ENCODE measurements at regions not wholly inside any gene's neighbourhood (a gene's known extent, or its start where the extent isn't known, plus 50 kb on each side); places are given as distances from the start of the nearest gene placed in this dataset.

DNA sequence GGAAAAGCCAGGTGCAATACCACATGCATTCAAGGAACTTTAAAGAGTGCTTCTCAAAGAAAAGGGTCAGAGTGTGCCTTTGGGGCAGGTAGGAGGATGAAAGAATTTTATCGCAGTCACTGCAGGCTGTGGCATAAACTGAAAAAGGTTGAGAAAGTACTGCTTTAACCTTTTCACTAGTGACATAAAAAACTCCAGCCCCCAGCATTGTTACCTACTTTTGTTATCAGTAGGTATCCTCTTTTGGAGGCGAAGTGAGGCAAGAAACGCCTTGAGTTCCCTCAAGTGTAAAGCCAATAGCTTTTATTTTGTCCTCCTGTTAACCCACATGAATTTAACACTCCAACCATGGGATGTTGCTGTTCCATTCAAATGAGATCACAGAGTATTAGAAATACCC is 64.7 kb upstream of the CHD1 start:
- H3K4me3 ChIP-seq, result no peak overlapping the region
- no peaks in the 10 kb centered on the region for H3K4me1 ChIP-seq
- no peaks in the 10 kb centered on the region for H3K36me3 ChIP-seq
- TF ChIP-seq EP300 (IDR thresholded peaks at IDR 0.05), result no peak
- no peak for TF ChIP-seq POLR2A (IDR thresholded peaks at IDR 0.05)
- TF ChIP-seq POLR2AphosphoS5 (IDR thresholded peaks at IDR 0.05), result no peak
- TF ChIP-seq, protein P1, sequence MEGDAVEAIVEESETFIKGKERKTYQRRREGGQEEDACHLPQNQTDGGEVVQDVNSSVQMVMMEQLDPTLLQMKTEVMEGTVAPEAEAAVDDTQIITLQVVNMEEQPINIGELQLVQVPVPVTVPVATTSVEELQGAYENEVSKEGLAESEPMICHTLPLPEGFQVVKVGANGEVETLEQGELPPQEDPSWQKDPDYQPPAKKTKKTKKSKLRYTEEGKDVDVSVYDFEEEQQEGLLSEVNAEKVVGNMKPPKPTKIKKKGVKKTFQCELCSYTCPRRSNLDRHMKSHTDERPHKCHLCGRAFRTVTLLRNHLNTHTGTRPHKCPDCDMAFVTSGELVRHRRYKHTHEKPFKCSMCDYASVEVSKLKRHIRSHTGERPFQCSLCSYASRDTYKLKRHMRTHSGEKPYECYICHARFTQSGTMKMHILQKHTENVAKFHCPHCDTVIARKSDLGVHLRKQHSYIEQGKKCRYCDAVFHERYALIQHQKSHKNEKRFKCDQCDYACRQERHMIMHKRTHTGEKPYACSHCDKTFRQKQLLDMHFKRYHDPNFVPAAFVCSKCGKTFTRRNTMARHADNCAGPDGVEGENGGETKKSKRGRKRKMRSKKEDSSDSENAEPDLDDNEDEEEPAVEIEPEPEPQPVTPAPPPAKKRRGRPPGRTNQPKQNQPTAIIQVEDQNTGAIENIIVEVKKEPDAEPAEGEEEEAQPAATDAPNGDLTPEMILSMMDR (IDR thresholded peaks at IDR 0.05), result no peak
- H3K27ac ChIP-seq, result no peak overlapping the region
- no peak for DNase-seq (ENCODE audit: low spot score in 2 of 2)
- H3K9me3 ChIP-seq, result no peaks in the 10 kb centered on the region
- H3K27me3 ChIP-seq, result no peaks in the 10 kb centered on the region
- WGBS, result 55% methylated on average over 3 of the region's 3 CpGs

DNA sequence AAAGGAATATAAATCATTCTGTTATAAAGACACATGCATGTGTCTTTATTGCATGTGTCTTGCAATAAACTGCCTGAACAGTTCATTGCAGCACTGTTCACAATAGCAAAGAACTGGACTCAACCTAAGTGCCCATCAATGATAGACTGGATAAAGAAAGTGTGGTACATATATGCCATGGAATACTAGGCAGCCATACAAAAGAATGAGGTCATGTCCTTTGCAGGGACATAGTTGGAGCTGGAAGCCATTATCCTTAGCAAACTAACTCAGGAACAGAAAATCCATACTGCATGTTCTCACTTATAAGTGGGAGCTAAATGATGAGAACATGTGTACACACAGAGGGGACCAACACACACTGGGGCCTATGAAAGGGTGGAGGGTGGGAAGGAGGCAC is 63.7 kb upstream of the CHD1 start:
- Histone ChIP-seq H3K36me3 (no peaks in the 10 kb centered on the region), H3K4me3 (no peak overlapping the region), H3K27me3 (no peaks in the 10 kb centered on the region), H3K27ac (no peak overlapping the region), H3K4me1 (no peaks in the 10 kb centered on the region), H3K9me3 (no peaks in the 10 kb centered on the region)
- no peak for DNase-seq (ENCODE audit: low spot score in 2 of 2)
- TF ChIP-seq, protein P1 (IDR thresholded peaks at IDR 0.05), result no peak
- TF ChIP-seq EP300 (IDR thresholded peaks at IDR 0.05) (no peak), POLR2A (IDR thresholded peaks at IDR 0.05) (no peak), POLR2AphosphoS5 (IDR thresholded peaks at IDR 0.05) (no peak)

DNA sequence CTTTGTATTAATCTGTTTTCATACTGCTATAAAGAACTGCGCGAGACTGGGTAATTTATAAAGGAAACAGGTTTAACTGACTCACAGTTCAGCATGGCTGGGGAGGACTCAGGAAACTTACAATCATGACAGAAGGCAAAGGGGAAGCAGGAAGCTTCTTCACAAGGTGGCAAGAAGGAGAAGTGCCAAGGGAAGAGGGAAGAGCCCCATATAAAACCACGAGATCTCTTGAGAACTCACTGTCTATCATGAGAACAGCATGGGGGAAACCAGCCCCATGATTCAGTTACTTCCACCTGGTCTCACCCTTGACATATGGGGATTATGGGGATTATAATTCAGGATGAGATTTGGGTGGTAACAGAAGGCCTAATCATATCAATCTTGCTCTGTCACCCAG is 60.9 kb upstream of the CHD1 start:
- H3K9me3 ChIP-seq, result no peaks in the 10 kb centered on the region
- no peak overlapping the region for H3K27ac ChIP-seq
- no peaks in the 10 kb centered on the region for H3K4me1 ChIP-seq
- no peak for DNase-seq (ENCODE audit: low spot score in 2 of 2)
- no peaks in the 10 kb centered on the region for H3K27me3 ChIP-seq
- H3K4me3 ChIP-seq, result no peak overlapping the region
- H3K36me3 ChIP-seq, result no peaks in the 10 kb centered on the region
- 77% methylated on average over 3 of the region's 3 CpGs for WGBS
- TF ChIP-seq POLR2A (IDR thresholded peaks at IDR 0.05) (no peak), POLR2AphosphoS5 (IDR thresholded peaks at IDR 0.05) (no peak), EP300 (IDR thresholded peaks at IDR 0.05) (no peak)
- TF ChIP-seq, protein P1 (IDR thresholded peaks at IDR 0.05), result no peak

DNA sequence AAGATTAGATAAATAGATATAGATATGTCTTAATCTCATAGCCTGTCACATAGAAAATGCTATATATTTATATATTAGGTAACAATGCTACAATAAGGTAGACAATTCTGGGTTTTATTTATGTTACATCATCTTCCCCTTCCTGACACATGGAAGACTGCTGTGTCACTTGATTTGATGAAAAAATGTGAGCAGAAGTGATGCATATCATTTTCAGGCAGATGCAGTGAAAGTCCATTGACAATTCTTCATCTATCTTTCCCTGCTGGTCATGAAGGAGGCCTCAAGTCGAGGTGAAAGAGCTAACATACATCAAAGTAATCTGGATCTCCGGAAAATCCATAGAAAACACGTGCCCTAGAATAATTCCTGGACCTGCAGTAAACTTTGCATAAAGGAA is 57.8 kb upstream of the CHD1 start:
- 81% methylated on average over 3 of the region's 3 CpGs for WGBS
- no peak overlapping the region for H3K4me3 ChIP-seq

DNA sequence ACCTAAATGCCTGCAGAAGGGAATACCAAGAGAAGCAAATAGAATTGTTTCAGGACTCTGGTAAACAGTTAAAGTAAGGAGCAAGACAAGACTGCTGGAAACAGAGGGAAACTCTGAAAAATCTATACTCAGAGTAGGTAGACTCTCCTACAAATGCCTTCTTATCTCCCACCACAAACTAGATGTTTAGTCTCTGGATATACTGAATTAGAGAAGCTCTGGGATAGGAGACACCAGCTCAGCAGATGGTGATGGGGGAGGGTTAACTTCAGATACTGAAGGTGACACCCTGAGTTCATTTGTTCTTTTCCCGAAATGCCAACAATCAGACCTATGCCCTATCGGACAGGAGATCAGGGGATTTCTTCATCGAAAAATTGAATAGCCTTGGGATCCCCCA is 54.1 kb upstream of the CHD1 start:
- H3K36me3 ChIP-seq, result no peaks in the 10 kb centered on the region
- no peaks in the 10 kb centered on the region for H3K4me1 ChIP-seq
- no peak for DNase-seq (ENCODE audit: low spot score in 2 of 2)
- WGBS, result 96% methylated on average over 3 of the region's 3 CpGs
- H3K27ac ChIP-seq, result no peak overlapping the region
- TF ChIP-seq, protein P1 (IDR thresholded peaks at IDR 0.05), result no peak
- TF ChIP-seq EP300 (IDR thresholded peaks at IDR 0.05) (no peak), POLR2A (IDR thresholded peaks at IDR 0.05) (no peak), POLR2AphosphoS5 (IDR thresholded peaks at IDR 0.05) (no peak)
- H3K27me3 ChIP-seq, result no peaks in the 10 kb centered on the region
- H3K4me3 ChIP-seq, result no peak overlapping the region
- H3K9me3 ChIP-seq, result no peaks in the 10 kb centered on the region

More for the DNA sequence above, 57.8 kb upstream of the CHD1 start:
- Histone ChIP-seq H3K27ac (no peak overlapping the region), H3K4me1 (no peaks in the 10 kb centered on the region), H3K9me3 (no peaks in the 10 kb centered on the region), H3K36me3 (no peaks in the 10 kb centered on the region), H3K27me3 (no peaks in the 10 kb centered on the region)
- DNase-seq (ENCODE audit: low spot score in 2 of 2), result no peak
- TF ChIP-seq, protein P1 (IDR thresholded peaks at IDR 0.05), result no peak
- TF ChIP-seq EP300 (IDR thresholded peaks at IDR 0.05) (no peak), POLR2A (IDR thresholded peaks at IDR 0.05) (no peak), POLR2AphosphoS5 (IDR thresholded peaks at IDR 0.05) (no peak)
